GM21367 (cell line): ENCODE measurements at regions not wholly inside any gene's neighbourhood (a gene's known extent, or its start where the extent isn't known, plus 50 kb on each side); places are given as distances from the start of the nearest gene placed in this dataset.

Experiments used
- ATAC-seq: cut with Tn5 transposase; IDR thresholded peaks from one replicate; pipeline ENCODE4 v1.9.1; 2021; ENCODE audit not compliant: unreplicated experiment

DNA sequence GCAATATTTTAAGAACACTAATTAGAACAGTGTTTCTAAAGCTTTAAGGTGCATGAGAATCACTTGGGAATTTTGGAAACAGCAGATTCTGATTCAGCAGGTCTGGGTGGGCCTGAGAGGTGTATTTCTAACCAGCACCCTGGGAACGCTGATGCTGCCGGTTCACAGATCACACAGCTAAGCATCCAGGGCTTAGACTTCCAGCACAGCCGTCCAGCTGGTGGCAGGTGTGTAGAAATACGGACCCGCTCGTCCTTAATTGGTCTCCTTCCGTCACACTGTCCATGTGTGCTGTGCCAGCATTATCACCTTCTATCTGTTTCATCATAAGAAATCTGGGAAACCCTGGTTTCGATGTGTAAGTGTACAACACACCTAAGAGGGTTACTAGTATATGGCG is 1029.0 kb downstream of the EFNB2 start:
- no peak for ATAC-seq

DNA sequence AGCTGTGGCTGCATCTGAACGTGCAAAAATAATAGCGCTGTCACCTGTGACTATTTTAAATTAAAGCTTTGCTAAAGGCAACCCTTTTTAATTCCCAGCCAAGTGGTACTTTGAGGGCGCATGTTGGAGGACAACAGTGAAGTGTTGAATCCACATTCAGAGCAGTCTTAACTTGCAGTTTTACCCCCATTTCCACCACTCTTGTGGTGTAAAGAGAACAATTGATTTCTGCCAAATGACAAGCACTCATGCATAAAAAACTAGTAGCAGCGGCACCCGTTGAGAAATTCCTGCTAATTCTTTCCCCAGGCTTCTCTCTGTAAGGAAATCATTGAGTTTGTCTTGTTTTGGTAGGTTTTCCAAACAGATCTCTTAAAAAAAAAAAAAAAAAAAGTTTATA is 1033.3 kb downstream of the EFNB2 start:
- no peak for ATAC-seq

DNA sequence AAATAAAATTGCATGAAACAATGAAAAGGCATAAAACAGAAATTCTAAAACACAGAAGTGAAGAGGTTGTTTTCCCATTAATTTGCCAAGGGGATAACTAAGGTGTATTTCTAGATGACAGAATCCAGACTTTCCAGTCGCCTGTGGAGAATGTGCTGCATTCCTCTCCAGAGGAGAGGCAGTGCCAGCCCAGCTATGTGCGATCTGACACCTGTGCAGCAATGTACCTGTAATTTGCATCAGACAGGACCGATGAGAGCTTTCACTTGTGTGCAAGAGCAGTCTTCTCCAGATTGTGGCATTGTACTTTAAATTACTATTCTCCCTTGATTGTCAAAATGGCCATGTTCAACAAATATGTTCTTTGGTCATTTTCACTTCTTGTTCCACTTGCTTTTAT is 1037.9 kb downstream of the EFNB2 start:
- no peak for ATAC-seq

- no peak for ATAC-seq
Measured at GRCh38 chr13:105492216-105492615, 1043.2 kb downstream of the EFNB2 start.

DNA sequence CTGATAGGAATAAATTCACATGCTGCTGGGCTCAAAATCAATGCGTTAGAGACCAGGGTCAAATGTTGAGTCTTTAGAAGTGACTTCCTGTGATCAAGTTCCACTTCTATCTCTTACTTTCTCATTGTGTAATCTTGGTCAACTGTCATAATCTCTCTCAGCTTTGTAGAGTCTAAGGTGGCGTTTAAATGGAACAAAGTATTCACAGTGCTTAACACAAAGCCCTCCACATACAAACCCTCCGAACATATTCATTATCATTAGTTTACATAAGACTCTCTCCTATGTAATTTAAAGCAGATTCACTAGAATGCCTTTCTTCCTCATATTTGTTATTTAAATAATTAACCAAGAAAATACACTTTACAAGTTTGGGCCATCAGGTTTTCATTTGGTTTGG is 1044.1 kb downstream of the EFNB2 start:
- ATAC-seq = no peak

DNA sequence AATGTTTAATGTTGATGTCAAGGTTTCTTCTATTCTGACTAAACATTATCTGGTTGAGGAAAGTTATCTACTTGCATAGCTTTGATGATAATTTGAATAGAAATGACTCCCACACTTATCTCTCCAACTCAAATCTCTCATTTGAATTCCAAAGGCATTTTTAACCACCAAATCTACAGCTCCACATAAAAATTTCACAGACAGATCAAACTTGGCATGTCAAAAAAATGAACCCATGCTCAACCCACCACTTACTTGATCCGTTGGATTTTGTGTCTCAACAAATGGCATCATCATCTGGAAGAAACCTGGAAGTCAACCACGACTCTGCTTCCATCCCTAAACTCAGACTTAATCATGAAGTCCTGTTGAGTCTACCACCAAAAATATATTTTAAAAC is 1050.4 kb downstream of the EFNB2 start:
- no peak for ATAC-seq

GRCh38 chr13:105474983-105475610 is 1060.4 kb downstream of the EFNB2 start:
- no peak for ATAC-seq

- ATAC-seq = no peak
Measured at GRCh38 chr13:105471673-105472072, 1063.8 kb downstream of the EFNB2 start.

- ATAC-seq = no peak
Measured at GRCh38 chr13:105466376-105466775, 1069.1 kb downstream of the EFNB2 start.

GRCh38 chr13:105465745-105466144 is 1069.7 kb downstream of the EFNB2 start, which contains the start of gene DAOA:
DAOA (plus strand) TSS chr13:105466045.
- no peak for ATAC-seq

- no peak for ATAC-seq
Measured at GRCh38 chr13:105465251-105465650, 1070.2 kb downstream of the EFNB2 start.

DNA sequence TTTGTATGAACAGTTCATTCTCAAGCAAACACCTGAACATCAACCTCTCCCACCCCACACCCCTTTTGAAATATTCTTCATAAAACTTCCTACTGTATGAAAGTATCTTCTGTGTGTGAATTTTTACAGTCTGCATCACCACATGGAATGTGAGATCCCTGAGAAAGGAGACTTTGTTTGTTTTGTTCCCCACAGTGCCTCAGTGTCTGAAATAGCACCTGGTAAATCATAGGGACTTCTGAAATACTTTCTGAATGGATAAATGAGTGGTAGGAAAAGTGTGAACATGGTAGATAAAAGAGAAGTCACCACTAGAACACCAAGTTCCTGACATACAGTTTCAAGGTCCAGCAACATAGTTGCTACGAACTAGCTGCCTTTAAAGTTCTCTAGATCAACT is 1071.2 kb downstream of the EFNB2 start:
- ATAC-seq = no peak

- no peak for ATAC-seq
Measured at GRCh38 chr13:105463011-105463501, 1072.4 kb downstream of the EFNB2 start.

DNA sequence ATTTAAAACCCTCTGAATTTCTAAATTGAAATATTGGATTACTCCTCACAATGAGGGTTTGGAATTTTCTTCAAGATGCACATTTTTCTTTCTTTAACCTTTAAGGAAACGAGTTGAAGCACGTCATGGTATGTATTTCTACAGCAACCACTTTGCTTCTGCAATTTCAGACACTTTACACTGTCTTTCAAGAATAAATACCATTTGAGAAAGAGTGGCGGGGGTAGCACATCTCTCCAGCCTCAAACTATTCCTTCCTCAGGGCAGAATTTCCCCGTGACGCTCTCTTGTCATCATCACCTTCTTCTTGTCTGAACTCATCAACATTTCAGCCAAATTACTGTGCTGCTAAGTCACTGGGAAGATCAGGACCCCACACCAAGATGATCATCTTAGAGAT is 1073.4 kb downstream of the EFNB2 start:
- ATAC-seq = no peak

DNA sequence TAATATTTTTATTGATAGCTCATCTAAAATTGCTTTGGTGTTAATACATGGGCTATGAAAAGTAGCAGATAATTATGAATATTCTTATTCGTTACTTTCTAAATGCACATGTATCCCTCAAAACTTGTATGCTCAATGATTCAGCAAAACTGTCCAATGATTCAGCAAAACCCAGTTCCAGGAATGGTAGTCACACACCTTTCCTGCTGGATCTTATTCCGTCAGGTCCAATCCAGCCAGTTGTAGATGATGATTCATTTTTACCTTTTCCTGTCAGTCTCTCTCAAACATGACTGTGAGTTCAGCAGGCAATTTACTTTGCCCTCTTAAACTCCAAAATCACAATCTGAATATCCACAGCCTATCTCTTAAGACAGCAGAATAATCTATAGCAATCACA is 1082.6 kb downstream of the EFNB2 start:
- ATAC-seq = no peak

GRCh38 chr13:105450784-105451183 is 1084.7 kb downstream of the EFNB2 start:
- ATAC-seq = no peak

DNA sequence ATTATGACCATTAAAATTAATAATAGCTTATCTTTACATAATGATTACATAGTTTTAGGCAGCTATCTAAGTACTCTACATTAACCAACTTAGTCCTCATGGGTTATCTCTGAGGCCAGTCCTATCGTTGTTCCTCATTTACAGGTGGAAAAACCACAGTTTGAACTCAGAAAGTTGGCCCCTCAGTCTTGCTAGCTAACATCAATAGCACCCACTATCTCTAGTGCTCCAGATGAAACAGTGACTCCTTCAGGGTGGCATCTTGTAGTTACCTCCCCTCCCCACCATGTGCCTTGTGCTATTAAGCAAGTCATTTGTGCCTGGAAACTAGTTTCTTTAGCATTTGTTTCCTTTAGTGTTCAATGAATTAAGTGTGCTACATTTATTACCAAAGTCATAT is 1086.7 kb downstream of the EFNB2 start:
- ATAC-seq = no peak

DNA sequence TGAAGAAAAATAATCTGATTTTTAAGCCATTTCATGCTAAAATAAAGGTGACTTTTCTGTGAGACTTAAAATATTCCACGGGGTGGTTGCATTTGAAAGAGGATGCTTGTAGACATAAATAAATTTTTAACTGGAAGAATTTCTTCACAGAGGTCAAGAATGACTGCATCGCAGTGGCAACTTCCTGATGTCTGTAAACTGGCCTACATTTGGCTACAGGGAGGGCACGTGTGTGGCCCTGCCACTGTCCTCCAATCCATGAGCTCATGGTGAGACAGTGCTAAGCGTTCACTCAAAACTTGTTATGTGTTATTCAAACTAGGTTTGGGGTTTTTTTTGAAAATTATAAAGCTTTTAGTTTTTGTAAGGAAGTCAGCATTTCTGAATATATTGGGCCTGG is 1089.3 kb downstream of the EFNB2 start:
- ATAC-seq = no peak

DNA sequence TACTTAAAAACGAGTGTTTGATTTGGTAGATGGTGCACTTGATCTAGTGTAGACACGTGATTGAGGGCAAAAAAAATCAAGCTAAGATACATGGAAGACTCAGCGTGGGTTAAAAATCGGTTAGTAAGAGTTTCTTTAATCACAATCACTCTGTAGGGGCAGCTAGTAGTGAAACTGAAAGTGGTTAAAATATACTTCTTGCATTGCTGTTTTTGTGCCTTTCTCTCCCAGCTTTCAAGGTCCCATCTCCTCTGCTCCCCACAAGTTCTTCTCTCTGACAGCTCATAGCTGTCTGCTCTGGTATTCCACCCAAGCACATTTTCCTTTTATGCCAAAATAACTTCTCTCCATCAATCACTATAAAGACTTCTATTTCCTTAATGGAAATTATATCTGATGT is 1089.7 kb downstream of the EFNB2 start:
- no peak for ATAC-seq

DNA sequence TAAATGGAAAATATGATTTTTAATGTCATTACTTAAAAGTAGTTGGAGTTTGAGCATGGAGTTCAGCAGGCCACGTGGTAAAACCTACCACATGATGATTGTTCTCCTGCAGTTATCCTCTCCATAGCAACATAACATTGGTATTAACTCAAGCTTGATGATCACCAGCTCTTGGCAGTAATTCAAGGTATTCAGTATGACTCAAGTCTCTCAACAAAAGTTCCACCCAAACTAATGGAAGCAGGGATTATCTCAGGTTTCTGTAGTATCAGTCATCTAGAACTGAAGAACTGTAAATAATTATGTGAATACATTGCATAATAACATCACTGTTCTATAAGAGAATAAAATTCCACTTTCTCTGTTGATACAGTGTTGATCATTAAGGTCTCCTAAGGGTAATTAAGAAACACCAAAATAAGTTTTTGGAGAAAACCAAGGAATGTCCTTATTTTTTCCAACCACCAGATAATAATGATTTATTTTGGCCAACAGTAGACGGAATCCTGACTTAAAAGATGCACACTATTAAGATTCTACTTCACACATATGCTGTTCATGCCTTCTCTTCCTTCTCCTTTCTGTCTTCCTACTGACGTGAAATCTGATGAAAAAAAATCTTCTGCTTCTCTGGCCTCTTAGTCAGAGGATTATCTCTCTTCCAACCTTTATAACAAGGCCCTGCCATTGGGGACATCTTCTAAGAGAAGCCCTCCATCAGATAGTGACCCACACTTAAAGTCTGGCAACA is 1092.3 kb downstream of the EFNB2 start:
- no peak for ATAC-seq

DNA sequence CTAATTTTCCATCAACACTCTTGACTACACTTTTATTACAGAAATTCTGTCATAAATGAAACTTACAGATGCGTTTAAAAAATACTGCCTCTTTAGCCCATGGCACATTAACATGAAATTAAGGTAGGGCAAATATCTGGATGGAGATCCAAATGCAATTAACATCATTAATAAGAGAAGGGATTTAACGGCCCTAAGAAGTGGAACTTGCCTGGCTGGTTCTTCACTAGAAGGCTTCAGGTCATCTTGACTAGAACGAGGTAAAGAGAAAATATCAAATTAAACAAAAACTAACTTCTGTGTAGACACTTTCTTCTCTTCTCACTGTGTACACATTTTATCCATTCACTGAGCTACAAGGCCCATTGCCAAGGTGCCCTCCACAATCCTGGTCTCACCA is 1093.4 kb downstream of the EFNB2 start:
- ATAC-seq = no peak

- no peak for ATAC-seq
Measured at GRCh38 chr13:105441051-105441750, 1094.3 kb downstream of the EFNB2 start.
